HG02973 (cell line): ENCODE measurements at regions not wholly inside any gene's neighbourhood (a gene's known extent, or its start where the extent isn't known, plus 50 kb on each side); places are given as distances from the start of the nearest gene placed in this dataset.

ENCODE experiments used
- ATAC-seq: cut with Tn5 transposase; IDR thresholded peaks from one replicate; pipeline ENCODE4 v1.9.1; 2021; ENCODE audit warnings: moderate library complexity; ENCODE audit not compliant: unreplicated experiment

GRCh38 chr4:181592221-181592745 is 650.9 kb upstream of the TENM3 start:
- no peak for ATAC-seq

- ATAC-seq: no peak
Observed at GRCh38 chr4:181593703-181594102, 649.5 kb upstream of the TENM3 start.

- no peak for ATAC-seq
Observed at GRCh38 chr4:181594188-181594587, 649.0 kb upstream of the TENM3 start.

- no peak for ATAC-seq
Observed at GRCh38 chr4:181595716-181596115, 647.5 kb upstream of the TENM3 start.

GRCh38 chr4:181597766-181598165 is 645.4 kb upstream of the TENM3 start:
- no peak for ATAC-seq

- ATAC-seq: no peak
Observed at GRCh38 chr4:181599134-181599533, 644.1 kb upstream of the TENM3 start.

GRCh38 chr4:181601103-181601502 is 642.1 kb upstream of the TENM3 start:
- ATAC-seq: no peak

- ATAC-seq: no peak
Observed at GRCh38 chr4:181604546-181604945, 638.7 kb upstream of the TENM3 start.

GRCh38 chr4:181606300-181606699 is 636.9 kb upstream of the TENM3 start:
- ATAC-seq: no peak

GRCh38 chr4:181608181-181608580 is 635.0 kb upstream of the TENM3 start:
- no peak for ATAC-seq

GRCh38 chr4:181611033-181611711 is 632.0 kb upstream of the TENM3 start:
- no peak for ATAC-seq

GRCh38 chr4:181611946-181612600 is 631.1 kb upstream of the TENM3 start:
- ATAC-seq: no peak

GRCh38 chr4:181613200-181613599 is 630.0 kb upstream of the TENM3 start:
- ATAC-seq: no peak

GRCh38 chr4:181618038-181618618 is 625.1 kb upstream of the TENM3 start:
- no peak for ATAC-seq

- no peak for ATAC-seq
Observed at GRCh38 chr4:181618896-181619295, 624.3 kb upstream of the TENM3 start.

GRCh38 chr4:181619651-181620050 is 623.6 kb upstream of the TENM3 start:
- ATAC-seq: no peak

- ATAC-seq: no peak
Observed at GRCh38 chr4:181637186-181638105, 605.8 kb upstream of the TENM3 start.

- ATAC-seq: no peak
Observed at GRCh38 chr4:181643466-181643865, 599.7 kb upstream of the TENM3 start.

GRCh38 chr4:181645489-181645888 is 597.7 kb upstream of the TENM3 start:
- ATAC-seq: no peak

GRCh38 chr4:181646864-181647263 is 596.3 kb upstream of the TENM3 start:
- ATAC-seq: no peak
